Right kidney (tissue), 1 donor: ENCODE measurements at regions not wholly inside any gene's neighbourhood (a gene's known extent, or its start where the extent isn't known, plus 50 kb on each side); places are given as distances from the start of the nearest gene placed in this dataset.

Experiments used
- DNase-seq: peaks from one replicate; pipeline ENCODE4 v3.0.0-alpha.2; 2016

DNA sequence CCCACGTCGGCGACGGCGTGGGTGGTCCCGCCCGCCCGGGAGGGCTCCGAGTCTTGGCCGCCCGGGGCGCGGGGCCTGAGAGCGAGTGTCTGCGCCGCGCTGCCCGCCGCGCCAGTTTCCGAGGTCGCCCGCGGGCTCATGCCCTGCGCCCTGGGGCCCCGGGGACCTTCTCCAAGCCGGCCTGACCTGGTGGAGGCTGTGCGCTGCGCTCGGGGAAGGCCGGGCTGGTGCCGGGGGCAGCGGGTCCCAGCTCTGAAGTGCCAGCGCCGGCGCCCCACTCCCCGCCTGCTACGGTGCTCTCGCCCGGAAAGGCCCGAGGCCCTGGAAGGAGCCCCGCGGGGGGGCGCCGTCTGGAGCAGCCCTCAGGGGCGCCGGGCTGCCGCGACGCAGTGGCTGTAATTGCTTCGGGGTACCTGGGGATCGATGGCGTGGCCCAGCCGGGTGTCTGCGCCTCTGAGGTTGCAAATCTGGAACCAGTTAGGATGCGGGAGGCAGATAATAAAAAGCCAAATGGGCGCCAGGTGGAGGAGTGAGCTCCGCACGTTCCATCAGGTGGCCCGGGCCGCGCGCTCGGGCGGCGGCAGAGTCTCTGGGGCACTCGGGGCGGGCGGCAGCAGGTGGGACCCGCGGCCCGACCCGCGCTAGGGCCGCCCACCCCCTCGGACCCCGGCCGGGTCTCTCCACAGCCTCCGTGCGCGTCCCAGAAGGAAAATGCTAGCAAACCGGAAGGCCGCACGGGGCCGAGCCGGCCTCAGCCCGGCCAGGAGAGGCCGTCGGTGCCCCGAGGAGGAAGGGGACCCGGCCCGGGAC lies 102.3 kb upstream of the DIO3 start:
- peak; percentile 73 for DNase-seq

- no peak for DNase-seq
Observed at GRCh38 chr14:101459551-101459900, 101.8 kb upstream of the DIO3 start.

DNA sequence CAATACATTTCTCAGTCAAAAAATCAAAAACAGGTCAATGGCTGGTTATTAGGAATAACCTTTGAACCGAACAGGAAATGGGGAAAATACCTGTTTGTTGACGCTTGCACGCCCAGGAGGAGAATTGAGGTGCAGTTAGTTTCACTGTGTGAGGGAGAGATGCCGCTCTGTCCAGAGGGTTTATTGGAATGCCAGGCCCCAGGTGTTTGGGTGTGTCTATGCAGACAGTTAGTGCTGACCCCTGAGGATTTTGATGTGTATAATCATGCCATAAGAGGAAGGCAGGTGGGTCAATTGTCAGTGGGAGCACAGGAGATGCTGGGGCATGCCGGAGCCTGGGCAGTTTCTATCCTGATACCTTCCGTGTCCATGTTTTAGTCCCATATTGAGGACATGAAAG lies 100.8 kb upstream of the DIO3 start:
- no peak for DNase-seq

DNA sequence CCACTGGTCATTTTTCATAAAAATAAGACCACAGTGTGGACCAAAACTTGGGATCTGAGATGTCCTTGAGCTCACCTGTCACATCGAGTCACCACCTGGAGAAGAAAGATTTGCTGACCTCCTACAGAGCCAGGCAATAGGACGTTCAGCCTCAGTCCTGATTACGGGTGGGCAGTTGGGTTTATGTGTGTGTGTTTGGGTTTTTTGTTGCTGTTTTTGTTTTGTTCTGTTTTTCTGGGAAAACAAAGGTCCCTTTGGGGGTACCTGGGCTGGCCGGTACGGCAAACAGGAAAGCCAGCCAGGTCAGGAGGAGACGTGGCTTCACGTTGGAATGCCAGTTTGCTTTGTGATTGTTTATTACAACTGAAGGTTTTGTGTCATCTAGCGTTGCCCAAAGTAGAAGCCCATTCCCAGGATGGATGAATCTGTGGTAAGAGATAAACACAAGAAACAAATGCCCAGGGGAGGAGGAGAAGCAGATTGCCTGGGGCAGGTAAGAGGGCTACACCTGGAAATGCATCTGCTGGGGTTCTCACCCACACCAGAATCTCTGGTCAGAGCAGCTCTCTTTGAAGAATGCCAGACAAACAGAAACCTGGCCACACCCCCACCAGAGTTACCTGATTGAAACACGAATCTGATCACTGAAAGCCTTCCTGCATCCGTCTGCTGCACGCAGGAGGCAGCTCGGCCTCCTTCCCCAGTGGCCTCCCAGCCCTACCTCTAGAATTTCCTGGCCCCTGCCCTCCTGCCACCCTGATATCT lies 100.1 kb upstream of the DIO3 start:
- DNase-seq = no peak

GRCh38 chr14:101461891-101462290 lies 99.4 kb upstream of the DIO3 start:
- DNase-seq = no peak

DNA sequence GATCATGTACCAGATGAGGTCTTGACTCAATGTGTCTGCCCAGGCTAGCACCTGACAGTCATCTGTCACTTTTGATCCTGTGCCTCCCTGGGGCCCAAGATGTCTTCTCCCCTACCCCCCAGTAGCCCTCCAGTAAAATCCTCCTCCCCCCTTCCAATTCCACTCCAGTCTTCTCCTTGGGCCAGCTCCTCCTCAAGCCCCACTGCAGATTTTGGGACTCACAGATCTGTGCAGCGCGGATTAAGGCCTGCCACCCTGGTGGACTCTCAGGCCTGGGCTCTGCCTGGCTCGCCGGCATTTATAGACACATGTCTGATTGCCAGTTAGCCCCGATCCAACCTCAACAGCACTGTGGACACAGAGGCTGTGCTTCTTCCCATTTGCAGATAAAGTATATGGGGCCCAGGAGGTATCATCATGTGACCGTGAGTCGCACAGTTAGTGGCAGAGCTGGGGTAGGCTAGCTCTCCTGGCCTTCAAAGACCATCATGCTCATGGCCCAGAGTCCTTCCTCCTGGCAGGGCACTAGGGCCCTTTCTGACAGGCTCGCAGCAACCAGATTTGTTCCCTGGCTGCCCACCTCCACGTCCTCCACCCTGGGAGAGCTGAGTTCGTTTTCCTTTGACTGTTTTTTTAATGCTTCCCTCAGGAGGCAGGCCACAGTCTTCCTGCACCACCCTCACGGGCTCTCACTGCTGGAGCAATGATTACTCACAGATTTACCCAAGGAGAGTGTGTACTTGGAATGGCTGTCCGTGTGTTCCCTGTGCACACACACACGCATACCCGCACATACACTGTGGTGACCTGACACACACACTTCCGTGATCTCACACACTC lies 98.3 kb upstream of the DIO3 start:
- DNase-seq = no peak

- no peak for DNase-seq
Observed at GRCh38 chr14:101463566-101464171, 97.6 kb upstream of the DIO3 start.

DNA sequence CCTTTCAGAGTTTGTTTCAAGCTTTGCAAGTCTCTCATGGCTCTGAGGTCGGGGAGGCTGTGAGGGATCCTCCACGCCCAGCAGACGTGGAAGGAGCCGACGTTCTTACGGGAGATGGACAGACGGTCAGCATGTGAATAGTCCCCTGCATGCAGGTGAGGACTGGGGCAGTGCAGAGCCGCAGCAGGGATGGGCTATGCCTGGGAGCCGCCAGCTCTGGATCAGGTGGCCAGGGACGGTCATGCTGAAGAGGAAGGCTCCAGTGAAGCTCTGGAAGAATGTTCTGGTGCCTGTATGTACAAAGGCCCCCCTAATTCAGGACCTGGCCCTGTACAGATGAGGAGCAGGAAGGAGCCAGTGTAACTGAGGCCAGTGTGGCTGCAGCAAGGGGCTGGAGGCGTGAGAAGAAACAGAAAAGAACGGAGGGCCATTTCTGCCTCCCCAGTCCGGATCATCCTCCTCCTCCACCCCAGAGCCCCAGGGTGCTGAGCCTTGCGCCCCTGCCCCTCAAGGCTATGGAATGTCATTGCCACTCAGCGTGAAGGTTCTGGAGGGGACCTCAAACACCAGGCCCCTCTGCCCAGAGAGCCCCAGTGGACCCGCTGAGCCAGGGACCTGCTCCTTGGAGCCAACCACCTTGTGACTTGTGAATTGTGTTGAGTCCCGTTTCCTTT lies 96.8 kb upstream of the DIO3 start:
- DNase-seq = no peak

GRCh38 chr14:101464984-101465794 lies 96.1 kb upstream of the DIO3 start:
- DNase-seq = no peak

- DNase-seq = no peak
Observed at GRCh38 chr14:101465795-101466448, 95.4 kb upstream of the DIO3 start.

DNA sequence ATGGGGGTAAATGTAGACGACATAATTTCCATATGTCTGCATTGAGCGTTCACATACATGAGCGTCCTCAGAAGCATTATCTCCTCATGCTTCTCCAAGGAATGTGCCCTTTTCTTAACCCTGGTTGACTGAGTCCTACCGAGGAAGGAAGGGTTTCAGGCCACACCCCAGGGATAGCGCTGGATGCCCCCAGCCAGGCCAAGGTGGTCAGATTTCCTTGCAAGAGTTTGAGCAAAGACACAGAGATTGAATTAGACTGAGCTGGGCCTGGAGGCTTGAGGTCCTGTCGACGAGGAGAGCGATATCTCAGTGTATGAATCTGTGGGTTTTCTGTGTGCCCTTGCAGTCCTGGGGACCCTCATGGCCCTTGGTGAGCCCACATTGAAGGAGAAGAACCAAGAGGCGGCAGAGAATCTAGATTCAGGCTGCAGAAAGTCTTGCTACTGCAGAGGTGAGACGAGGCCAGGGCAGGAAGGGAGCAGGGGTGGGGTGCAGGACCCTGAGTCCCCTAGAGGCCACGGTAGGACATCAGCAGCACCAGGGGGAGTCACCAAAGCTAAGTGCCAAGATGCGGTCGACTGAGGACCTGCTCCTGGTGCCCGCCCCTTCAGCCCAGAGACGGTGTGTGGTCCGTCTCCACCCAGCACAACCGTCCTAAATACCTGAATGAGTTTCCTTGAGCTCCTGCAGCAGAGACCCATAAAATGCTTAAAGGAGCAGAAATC lies 94.7 kb upstream of the DIO3 start:
- DNase-seq = no peak

DNA sequence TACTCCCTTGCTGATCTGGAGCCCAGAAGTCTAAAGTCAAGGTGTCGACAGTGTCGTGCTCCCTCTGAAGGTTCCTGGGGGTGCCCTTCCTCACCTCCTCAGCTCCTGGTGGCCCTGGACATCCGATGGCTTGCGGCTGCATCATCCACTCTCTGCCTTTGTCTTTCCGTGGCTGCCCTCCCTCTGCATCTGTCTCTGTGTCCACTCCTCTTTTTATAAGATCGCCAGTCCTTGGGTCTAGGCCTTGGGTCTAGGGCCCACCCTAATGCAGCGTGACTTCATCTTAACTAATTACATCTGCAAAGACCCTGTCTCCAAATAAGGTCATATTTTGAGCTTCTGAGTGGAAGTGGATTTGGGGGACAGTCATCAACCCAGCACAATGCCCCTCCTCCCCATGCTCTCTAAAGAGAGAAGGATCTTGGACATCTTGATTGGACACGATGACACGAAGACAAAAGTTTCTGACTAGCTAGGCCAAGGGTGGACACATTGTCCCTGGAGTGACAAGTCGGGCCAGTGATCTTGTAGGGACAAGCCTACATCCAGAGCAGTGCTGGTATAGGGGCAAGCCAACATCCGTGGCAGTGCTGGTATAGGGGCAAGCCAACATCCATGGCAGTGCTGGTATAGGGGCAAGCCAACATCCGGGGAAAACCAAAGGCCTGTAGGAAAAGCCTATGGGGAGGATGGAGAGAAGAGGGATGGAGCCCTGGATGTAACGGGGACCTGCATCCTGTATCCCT lies 93.9 kb upstream of the DIO3 start:
- DNase-seq = no peak

DNA sequence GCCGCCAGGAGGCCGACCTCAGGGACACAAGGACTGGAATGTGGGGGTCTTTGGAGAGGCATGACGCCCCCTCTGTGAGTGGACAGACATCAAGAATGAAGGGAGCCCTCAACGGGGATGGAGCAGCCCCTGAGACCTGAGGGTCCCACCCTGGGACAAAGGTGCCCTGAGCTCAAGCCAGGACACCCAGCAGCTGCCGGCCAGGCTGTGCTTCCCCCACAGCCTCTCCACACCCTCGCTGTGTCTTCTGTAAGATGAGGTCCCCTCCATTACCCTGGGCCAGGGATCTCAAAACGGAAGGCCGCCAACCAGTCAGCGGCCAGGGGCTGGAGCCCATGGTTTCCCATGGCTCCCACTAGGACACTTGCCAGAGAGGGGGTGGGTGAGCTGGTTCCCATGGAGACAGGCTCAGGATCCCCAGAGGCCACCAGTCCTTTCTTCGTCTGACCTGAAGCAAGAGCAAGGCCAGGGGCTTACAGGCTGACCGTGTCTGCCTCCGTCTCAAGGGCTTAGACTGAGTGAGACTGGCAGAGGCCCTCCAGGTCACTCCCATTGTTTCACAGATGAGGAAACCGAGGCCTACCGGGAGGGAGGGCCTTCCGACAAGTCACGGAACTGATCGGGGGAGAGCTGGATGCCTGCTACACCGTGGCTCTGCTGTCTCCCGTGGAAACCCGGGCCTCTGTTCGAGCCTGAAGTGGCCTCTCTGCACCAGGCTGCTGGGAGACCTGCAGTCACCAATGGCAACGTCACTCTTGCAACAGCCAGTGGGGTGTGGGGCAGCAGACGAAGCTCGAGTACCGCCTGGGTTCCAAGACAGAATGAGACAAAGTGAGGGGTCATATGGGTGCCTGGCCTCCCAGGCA lies 91.7 kb upstream of the DIO3 start:
- DNase-seq = no peak

- DNase-seq = no peak
Observed at GRCh38 chr14:101470266-101470665, 91.0 kb upstream of the DIO3 start.

DNA sequence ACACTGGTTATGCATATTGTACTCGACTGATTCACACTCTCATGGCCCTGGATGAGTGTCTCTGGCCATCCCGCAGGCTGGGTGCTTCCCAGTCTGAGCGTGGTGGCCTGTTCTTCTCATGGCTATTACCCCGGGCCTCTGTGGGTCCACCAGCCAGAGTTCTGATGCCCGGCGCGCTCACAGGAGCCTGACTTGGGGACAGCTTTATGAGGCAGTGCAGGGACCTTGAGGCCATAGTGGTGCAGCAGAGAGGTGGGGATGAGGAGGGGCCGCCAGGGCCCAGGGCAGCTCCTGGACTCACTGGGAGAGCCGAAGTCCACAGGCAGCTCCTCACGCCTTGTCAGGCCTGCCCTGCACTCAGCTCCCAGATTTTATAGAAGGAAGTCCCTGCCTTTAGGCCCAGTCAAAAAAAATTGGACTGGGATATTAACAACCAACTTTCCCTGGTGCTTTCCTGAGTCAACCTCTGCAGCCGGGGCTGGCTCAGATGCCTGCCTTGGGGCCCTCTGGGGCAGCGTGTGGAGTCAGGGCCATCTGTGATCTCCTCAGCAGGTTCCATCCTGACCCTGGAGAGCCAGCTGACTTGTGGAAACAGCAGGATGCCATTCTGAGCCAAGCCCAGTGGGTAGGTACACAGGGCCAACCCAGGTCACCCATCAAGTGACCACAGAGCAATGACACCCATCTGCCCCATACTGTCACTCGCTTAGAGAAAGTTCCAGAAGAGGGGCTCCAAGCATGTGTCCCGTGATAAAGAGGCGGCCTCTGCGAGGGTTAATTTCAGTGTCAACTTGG lies 89.4 kb upstream of the DIO3 start:
- no peak for DNase-seq

DNA sequence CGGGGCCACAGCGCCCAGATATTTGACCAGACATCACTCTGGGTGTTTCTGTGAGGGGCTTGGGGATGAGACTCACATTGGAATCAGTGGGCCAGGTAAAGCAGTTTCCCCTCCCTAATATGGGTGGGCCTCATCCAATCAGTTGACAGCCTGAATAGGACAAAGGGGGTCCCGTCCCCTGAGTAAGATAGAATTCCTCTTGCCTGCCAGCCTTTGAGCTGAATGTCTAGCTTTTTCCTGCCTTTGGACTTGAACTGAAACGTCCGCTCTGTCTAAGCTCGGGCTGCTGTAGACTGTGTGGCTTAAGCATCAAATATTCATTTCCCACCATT lies 88.8 kb upstream of the DIO3 start:
- DNase-seq = no peak

- no peak for DNase-seq
Observed at GRCh38 chr14:101473045-101473729, 88.1 kb upstream of the DIO3 start.
